Kidney (tissue), 13 donors: ENCODE measurements at regions not wholly inside any gene's neighbourhood (a gene's known extent, or its start where the extent isn't known, plus 50 kb on each side); places are given as distances from the start of the nearest gene placed in this dataset.
"Not testable (repeated sequence)": the region's sequence is repeated elsewhere in the genome, so short reads cannot be mapped to it uniquely, and the experiment has no call there.

Source experiments
- DNase-seq, 5 donors: peaks; one replicate each; pipeline ENCODE4 v3.0.0-alpha.2; 2013 to 2020
- FAIRE-seq: peaks from 2 replicates; lab custom pipeline; 2012; peaks lifted over from hg19 to GRCh38; lab: Jason Lieb, UNC
- H3K27ac ChIP-seq, 2 donors: one replicate each; pipeline ENCODE4 v1.7.0; 2013; ENCODE audit warnings: low read depth in 2 of 2, low read length in 2 of 2, inconsistent platforms in 1 of 2
- H3K27me3 ChIP-seq: one replicate; pipeline ENCODE4 v1.7.1; 2013; ENCODE audit warnings: low read length, inconsistent platforms; ENCODE audit not compliant: control insufficient read depth, insufficient read depth
- H3K36me3 ChIP-seq, 3 donors: one replicate each; pipeline versions ENCODE4 v1.7.0 to v1.7.1; 2013; ENCODE audit warnings: low read length in 3 of 3, control low read depth in 1 of 3, inconsistent platforms in 1 of 3; ENCODE audit not compliant: insufficient read depth in 3 of 3, control insufficient read depth in 2 of 3
- H3K4me1 ChIP-seq, 3 donors: one replicate each; pipeline versions ENCODE4 v1.7.0 to v1.7.1; 2013; ENCODE audit warnings: low read length in 3 of 3, inconsistent platforms in 1 of 3, low read depth in 1 of 3; ENCODE audit not compliant: control insufficient read depth in 2 of 3, insufficient read depth in 2 of 3
- H3K4me3 ChIP-seq, 3 donors: one replicate each; pipeline versions ENCODE4 v1.7.0 to v1.8.1; 2013; ENCODE audit warnings: low read length in 3 of 3, control low read depth in 1 of 3, inconsistent platforms in 1 of 3
- H3K9ac ChIP-seq, 3 donors: one replicate each; pipeline versions ENCODE4 v1.7.0 to v1.7.1; 2013; ENCODE audit warnings: low read length in 3 of 3, control low read depth in 1 of 3, inconsistent platforms in 1 of 3
- H3K9me3 ChIP-seq, 3 donors: one replicate each; pipeline versions ENCODE4 v1.7.0 to v1.7.1; 2013; ENCODE audit warnings: low read length in 3 of 3, control low read depth in 1 of 3, inconsistent platforms in 1 of 3; ENCODE audit not compliant: control insufficient read depth in 2 of 3, insufficient read depth in 1 of 3
- intact Hi-C: fragments of 100-400 bp; cut with DNase I; formaldehyde crosslinking; loops from one replicate; pipeline ENCODE4 v1.11.1; 2022
- TF ChIP-seq, protein P1 (sequence below): IDR thresholded peaks from 3 replicates; pipeline ENCODE4 v1.5.1; 2012; ENCODE audit warnings: mild to moderate bottlenecking, moderate library complexity, borderline replicate concordance; ENCODE audit not compliant: insufficient read depth; ENCODE audit errors: extremely low read depth
- donor health status: control.
- donor health status: control.
- donor health status: control.
- donor health status: control.
- donor health status: control.
- donor health status: DM: yes; HTN: yes; CAD: no.
- donor health status: Normal renal cell carcinoma (clear cell type).

DNA sequence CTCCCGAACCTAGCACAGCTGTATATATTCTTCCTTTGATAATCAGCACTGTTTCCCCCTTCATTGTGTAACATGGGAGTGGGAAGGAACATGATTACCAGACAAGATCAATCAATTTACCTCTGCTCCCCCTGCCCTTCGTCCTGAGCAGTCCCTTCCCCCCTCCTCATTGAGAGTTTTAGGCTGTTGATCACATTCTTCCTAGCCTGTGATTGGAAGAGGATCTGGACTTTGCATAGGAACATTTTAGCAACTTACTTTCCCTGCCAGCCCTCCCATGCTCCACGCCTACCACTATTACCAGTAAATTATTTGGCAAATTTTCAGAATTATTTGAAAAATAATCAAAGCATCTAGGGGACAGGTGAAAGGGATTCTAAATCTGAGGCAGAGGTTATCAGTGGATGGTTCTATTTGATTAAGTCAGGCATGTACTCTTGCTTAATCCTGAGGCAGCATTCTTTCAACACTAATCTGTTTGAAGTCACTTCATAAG lies 62.7 kb upstream of the ABCD3 start:
- DNase-seq: no peak
- no peak for FAIRE-seq
- no peak overlapping the region for H3K9ac ChIP-seq
- H3K4me1 ChIP-seq: no peaks in the 10 kb centered on the region
- intact Hi-C loops: no loop called here
- H3K9me3 ChIP-seq: no peaks in the 10 kb centered on the region
- TF ChIP-seq, protein P1, sequence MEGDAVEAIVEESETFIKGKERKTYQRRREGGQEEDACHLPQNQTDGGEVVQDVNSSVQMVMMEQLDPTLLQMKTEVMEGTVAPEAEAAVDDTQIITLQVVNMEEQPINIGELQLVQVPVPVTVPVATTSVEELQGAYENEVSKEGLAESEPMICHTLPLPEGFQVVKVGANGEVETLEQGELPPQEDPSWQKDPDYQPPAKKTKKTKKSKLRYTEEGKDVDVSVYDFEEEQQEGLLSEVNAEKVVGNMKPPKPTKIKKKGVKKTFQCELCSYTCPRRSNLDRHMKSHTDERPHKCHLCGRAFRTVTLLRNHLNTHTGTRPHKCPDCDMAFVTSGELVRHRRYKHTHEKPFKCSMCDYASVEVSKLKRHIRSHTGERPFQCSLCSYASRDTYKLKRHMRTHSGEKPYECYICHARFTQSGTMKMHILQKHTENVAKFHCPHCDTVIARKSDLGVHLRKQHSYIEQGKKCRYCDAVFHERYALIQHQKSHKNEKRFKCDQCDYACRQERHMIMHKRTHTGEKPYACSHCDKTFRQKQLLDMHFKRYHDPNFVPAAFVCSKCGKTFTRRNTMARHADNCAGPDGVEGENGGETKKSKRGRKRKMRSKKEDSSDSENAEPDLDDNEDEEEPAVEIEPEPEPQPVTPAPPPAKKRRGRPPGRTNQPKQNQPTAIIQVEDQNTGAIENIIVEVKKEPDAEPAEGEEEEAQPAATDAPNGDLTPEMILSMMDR: no peak
- H3K36me3 ChIP-seq: no peaks in the 10 kb centered on the region
- H3K4me3 ChIP-seq: no peak overlapping the region
- no peak overlapping the region for H3K27ac ChIP-seq
- no peaks in the 10 kb centered on the region for H3K27me3 ChIP-seq

DNA sequence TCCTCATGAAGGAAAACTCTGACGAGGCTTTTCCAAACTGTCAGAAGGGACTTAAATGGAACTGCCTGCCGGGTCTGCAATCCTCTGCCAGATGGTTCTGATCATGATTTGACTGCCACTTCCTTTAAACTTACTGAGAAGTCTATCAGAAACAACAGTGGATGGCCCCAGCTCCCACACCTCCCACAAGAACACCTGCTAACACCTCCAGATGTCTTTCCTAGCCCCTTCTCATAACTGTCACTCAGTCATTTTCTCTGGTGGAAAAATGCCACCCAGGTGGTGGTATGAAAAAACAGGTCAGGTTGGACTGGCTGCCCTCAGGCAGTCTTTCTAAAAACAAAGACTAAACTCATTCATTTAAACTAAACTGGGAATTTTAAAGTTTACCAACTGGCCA lies 66.7 kb upstream of the ABCD3 start:
- intact Hi-C loops: no loop called here
- H3K4me1 ChIP-seq: no peaks in the 10 kb centered on the region
- no peaks in the 10 kb centered on the region for H3K9me3 ChIP-seq
- H3K27me3 ChIP-seq: no peaks in the 10 kb centered on the region
- no peak overlapping the region for H3K9ac ChIP-seq
- FAIRE-seq (no peak), DNase-seq (peak in 3 of 5 donors; percentile 19 to 68 (median 45))
- TF ChIP-seq, protein P1: no peak
- H3K4me3 ChIP-seq: no peak overlapping the region
- no peak overlapping the region for H3K27ac ChIP-seq
- H3K36me3 ChIP-seq: no peaks in the 10 kb centered on the region

DNA sequence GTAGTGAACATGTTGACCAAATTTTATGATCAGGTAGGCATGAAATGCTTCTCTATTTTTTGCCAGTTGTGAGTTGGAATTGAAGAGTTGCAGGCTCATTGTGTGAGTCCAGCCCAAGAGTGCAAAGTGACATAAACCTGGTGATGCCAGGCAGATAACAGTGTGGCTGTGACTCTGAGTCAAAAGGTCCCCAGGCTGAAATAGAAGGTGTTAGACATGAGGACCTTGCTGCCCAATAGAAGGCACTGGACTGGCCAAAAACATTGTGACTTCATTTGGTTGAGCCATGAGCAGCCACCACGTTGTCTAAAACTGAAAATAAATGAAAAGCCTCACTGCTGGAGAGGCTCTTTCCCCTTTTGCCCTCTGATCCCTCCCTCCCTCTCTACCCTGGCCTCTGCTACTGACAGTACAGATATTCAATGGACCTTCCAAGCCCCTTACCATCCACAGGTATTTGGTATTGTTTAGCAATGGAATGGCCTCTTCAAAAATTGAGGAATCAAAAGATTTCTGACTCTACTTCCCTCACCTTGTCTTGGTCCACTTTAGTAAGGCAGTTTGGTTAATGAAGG lies 67.8 kb upstream of the ABCD3 start:
- H3K27me3 ChIP-seq: no peaks in the 10 kb centered on the region
- TF ChIP-seq, protein P1: no peak
- H3K9ac ChIP-seq: no peak overlapping the region
- no peaks in the 10 kb centered on the region for H3K9me3 ChIP-seq
- FAIRE-seq (no peak), DNase-seq (no peak)
- H3K4me3 ChIP-seq: no peak overlapping the region
- no peaks in the 10 kb centered on the region for H3K36me3 ChIP-seq
- no peaks in the 10 kb centered on the region for H3K4me1 ChIP-seq
- no peak overlapping the region for H3K27ac ChIP-seq
- intact Hi-C loops: no loop called here

DNA sequence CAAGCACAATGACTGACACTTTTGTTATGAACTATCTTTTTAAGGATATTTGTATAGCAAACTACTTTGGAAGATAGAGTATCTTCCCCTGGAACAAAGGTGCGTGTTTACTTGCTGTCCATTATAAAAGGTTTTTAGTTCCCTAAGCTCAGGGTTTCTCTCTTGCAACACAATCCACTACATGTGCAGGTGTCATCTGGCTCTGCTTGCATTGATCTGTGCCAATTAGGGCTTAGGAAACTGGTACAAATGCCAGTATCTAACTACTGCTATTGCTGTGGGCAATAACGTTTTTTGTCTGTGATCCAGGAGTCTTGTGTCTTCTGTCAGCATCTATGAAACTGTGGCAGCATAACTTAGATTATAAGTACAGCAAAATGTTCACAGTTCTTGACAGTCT lies 68.3 kb upstream of the ABCD3 start:
- intact Hi-C loops: no loop called here
- DNase-seq (no peak), FAIRE-seq (no peak)
- no peak overlapping the region for H3K27ac ChIP-seq
- H3K36me3 ChIP-seq: no peaks in the 10 kb centered on the region
- no peaks in the 10 kb centered on the region for H3K27me3 ChIP-seq
- TF ChIP-seq, protein P1: no peak
- H3K4me1 ChIP-seq: no peaks in the 10 kb centered on the region
- no peaks in the 10 kb centered on the region for H3K9me3 ChIP-seq
- no peak overlapping the region for H3K4me3 ChIP-seq
- no peak overlapping the region for H3K9ac ChIP-seq

DNA sequence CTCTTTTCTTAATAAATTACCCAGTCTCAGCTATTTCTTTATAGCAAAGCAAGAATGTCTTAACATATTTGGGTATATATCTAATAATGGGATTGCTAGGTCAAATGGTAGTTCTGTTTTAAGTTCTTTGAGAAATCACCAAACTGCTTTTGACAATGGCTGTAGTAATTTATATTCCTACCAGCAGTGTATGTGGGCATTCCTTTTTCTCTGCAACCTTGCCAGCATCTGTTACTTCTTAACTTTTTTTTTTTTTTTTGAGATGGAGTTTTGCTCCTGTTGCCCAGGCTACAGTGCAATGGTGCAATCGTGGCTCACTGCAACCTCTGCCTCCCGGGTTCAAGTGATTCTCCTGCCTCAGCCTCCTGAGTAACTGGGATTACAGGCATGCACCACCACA lies 69.8 kb upstream of the ABCD3 start:
- H3K9me3 ChIP-seq, H3K4me3 ChIP-seq, intact Hi-C loops, H3K27me3 ChIP-seq, DNase-seq, H3K4me1 ChIP-seq, FAIRE-seq, H3K27ac ChIP-seq, H3K9ac ChIP-seq, H3K36me3 ChIP-seq: not testable (repeated sequence)
